MM.1S (cell line): ENCODE measurements at regions not wholly inside any gene's neighbourhood (a gene's known extent, or its start where the extent isn't known, plus 50 kb on each side); places are given as distances from the start of the nearest gene placed in this dataset.

ENCODE experiments used
- EZH2 ChIP-seq: fragments of 300-600 bp; sonication (generic); optimal IDR thresholded peaks from 2 replicates; pipeline ENCODE3; 2017; ENCODE audit warnings: low read depth, mild to moderate bottlenecking, antibody characterized with exemption, low read length, mixed read lengths
- TF ChIP-seq, protein P1 (sequence below): fragments of 300-600 bp; sonication (generic); IDR thresholded peaks from 2 replicates; pipeline ENCODE4 v1.5.1; 2016; ENCODE audit warnings: antibody characterized with exemption, low read length, mixed read lengths

DNA sequence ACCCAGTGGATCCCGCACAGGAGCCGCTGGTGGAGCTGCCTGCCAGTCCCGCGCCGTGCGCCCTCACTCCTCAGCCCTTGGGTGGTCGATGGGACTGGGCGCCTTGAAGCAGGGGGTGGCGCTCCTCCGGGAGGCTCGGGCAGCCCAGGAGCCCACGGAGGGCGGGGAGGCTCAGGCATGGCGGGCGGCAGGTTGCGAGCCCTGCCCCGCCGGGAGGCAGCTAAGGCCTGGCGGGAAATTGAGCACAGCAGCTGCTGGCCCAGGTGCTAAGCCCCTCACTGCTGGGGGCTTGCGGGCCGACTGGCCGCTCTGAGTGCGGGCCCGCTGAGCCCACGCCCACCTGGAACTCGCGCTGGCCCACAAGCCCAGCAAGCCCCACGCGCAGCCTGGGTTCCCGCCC lies 127.1 kb upstream of the TMEM164 start:
- TF ChIP-seq, protein P1, sequence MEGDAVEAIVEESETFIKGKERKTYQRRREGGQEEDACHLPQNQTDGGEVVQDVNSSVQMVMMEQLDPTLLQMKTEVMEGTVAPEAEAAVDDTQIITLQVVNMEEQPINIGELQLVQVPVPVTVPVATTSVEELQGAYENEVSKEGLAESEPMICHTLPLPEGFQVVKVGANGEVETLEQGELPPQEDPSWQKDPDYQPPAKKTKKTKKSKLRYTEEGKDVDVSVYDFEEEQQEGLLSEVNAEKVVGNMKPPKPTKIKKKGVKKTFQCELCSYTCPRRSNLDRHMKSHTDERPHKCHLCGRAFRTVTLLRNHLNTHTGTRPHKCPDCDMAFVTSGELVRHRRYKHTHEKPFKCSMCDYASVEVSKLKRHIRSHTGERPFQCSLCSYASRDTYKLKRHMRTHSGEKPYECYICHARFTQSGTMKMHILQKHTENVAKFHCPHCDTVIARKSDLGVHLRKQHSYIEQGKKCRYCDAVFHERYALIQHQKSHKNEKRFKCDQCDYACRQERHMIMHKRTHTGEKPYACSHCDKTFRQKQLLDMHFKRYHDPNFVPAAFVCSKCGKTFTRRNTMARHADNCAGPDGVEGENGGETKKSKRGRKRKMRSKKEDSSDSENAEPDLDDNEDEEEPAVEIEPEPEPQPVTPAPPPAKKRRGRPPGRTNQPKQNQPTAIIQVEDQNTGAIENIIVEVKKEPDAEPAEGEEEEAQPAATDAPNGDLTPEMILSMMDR: no peak
- TF ChIP-seq EZH2: no peak
